AG09319 (cell line): ENCODE measurements at regions not wholly inside any gene's neighbourhood (a gene's known extent, or its start where the extent isn't known, plus 50 kb on each side); places are given as distances from the start of the nearest gene placed in this dataset.

Experiments used
- DNase-seq: peaks from one replicate; pipeline ENCODE4 v3.0.0-alpha.2; 2010; ENCODE audit warnings: low read depth; ENCODE audit errors: extremely low read depth
- CTCF ChIP-seq: IDR thresholded peaks from 2 replicates; pipeline ENCODE4 v1.5.1; 2011; ENCODE audit warnings: low read depth, mild to moderate bottlenecking, inconsistent platforms, low read length, moderate library complexity

- no peak for TF ChIP-seq CTCF
- DNase-seq: no peak
Observed at GRCh38 chr7:25349283-25350017, 121.2 kb upstream of the NPVF start.

- DNase-seq: no peak
- TF ChIP-seq CTCF: no peak
Observed at GRCh38 chr7:25350041-25350440, 121.8 kb upstream of the NPVF start.

- TF ChIP-seq CTCF: no peak
- DNase-seq: no peak
Observed at GRCh38 chr7:25351761-25352160, 123.5 kb upstream of the NPVF start.

- no peak for TF ChIP-seq CTCF
- no peak for DNase-seq
Observed at GRCh38 chr7:25353196-25353595, 124.9 kb upstream of the NPVF start.

- no peak for DNase-seq
- no peak for TF ChIP-seq CTCF
Observed at GRCh38 chr7:25353732-25354131, 125.4 kb upstream of the NPVF start.

- no peak for TF ChIP-seq CTCF
- no peak for DNase-seq
Observed at GRCh38 chr7:25356534-25357151, 128.4 kb upstream of the NPVF start.

GRCh38 chr7:25358926-25359325 lies 130.6 kb upstream of the NPVF start:
- no peak for TF ChIP-seq CTCF
- no peak for DNase-seq
